ENCODE measurements at regions not wholly inside any gene's neighbourhood (a gene's known extent, or its start where the extent isn't known, plus 50 kb on each side); places are given as distances from the start of the nearest gene placed in this dataset.

DNA sequence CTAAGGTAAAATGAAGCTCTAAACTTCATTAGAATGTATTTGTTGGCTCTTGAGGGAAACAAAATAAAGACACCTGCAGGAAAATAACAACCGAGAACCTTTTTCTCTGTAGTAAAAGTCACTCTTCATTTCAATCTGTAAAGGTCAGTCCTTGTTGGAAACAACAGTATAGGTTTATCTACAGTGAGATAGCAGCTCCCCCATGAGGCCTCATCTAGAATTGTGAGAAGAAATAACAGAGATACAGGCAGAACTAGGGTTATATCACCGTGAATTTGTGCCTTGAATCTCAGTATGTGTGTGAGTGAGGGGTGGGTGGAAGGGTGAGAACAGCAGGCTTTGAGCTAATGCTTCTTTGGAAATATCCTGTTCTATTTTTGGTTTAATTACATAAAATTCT is 107.8 kb upstream of the FMR1 start:
- TF ChIP-seq, protein P1, sequence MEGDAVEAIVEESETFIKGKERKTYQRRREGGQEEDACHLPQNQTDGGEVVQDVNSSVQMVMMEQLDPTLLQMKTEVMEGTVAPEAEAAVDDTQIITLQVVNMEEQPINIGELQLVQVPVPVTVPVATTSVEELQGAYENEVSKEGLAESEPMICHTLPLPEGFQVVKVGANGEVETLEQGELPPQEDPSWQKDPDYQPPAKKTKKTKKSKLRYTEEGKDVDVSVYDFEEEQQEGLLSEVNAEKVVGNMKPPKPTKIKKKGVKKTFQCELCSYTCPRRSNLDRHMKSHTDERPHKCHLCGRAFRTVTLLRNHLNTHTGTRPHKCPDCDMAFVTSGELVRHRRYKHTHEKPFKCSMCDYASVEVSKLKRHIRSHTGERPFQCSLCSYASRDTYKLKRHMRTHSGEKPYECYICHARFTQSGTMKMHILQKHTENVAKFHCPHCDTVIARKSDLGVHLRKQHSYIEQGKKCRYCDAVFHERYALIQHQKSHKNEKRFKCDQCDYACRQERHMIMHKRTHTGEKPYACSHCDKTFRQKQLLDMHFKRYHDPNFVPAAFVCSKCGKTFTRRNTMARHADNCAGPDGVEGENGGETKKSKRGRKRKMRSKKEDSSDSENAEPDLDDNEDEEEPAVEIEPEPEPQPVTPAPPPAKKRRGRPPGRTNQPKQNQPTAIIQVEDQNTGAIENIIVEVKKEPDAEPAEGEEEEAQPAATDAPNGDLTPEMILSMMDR (IDR thresholded peaks at IDR 0.05; ENCODE audit: borderline replicate concordance, insufficient read depth, low read depth, low read length), result peak; percentile 35; the same call in 1 of the 2 replicates
- no peak overlapping the region for H3K4me3 ChIP-seq (ENCODE audit: low read depth, low read length)

DNA sequence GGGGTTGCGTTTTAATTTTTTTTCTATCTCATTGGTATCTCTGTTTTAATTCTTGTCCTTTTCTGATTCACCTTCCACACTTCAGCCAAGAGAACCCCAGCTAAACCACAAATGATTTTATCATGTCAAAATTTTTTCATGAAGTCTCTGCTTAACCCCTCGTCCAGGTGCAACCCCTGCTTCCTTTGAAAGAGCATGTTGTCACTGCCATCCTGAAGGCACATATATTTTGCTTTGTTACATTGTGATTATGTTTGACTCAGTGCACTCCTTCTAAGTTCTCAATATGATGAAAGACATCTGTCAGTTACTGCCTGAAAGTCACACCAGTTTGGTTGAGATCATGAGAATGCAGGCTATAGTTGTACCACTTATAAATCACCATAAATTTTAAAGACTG is 99.9 kb upstream of the FMR1 start:
- H3K4me3 ChIP-seq (ENCODE audit: low read depth, low read length), result no peak overlapping the region
- TF ChIP-seq, protein P1 (IDR thresholded peaks at IDR 0.05; ENCODE audit: borderline replicate concordance, insufficient read depth, low read depth, low read length), result no peak

DNA sequence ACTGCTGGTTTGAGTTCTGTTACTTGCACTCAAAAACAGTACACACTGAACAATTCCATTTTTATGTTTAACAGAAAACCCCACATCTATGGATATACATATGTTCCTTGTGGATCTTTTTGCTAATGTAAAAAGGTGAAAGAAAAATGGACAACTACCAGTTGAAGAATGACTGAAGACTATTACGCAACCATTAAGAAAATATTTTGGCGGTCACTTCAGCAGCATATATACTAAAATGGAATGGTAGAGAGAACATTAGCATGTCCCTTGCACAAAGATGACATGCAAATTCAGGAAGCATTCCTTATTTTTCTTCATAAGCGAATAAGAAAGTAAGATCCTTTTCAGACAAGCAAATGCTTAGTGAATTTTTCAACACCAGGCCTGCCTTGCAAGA is 84.6 kb upstream of the FMR1 start:
- TF ChIP-seq, protein P1 (IDR thresholded peaks at IDR 0.05; ENCODE audit: borderline replicate concordance, insufficient read depth, low read depth, low read length), result no peak
- no peak overlapping the region for H3K4me3 ChIP-seq (ENCODE audit: low read depth, low read length)

DNA sequence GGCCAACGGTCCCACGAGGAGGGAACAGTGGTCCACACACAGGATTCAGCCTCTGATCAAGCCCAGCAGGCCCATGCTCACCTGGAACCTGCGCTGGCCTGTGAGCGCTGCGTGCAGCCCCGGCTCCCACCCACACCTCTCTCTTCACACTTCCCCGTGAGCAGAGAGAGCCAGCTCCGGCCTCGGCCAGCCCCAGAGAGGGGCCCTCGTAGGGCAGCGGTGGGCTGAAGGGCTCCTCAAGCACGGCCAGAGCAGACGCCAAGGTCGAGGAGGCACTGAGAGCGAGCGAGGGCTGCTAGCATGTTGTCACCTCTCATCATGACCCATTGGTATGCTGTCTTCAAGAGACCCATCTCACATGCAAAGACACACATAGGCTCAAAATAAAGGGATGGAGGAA is 83.0 kb upstream of the FMR1 start:
- TF ChIP-seq, protein P1 (IDR thresholded peaks at IDR 0.05; ENCODE audit: borderline replicate concordance, insufficient read depth, low read depth, low read length), result no peak
- H3K4me3 ChIP-seq (ENCODE audit: low read depth, low read length), result no peak overlapping the region

DNA sequence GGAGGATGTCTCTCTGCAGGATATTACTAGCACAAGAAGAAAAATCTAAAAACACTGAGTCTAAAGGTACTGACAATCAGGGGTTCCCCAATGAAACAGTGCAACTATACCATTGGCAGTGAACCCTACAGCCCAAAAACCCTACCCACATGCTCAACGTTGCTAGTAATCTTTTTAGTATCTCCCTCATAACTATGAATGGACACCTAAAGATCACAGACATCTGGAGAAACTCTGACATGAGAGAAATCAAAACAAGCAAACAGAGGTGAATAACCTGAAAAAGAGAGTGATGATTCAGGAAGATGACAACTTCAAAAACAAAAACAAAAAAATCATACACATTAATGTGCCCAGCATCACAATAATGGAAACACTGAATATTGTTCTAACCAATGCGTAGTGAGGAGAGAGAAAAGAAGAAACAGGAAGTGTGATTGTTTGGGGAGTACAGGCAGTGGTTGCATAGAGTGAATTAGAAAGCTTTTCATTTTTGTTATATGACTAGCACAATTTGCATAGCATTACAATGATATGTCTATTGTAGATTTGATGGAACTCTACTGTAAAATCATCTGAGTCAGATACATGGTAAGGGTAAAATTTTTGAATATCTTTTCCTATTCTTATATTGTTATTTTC is 78.9 kb upstream of the FMR1 start:
- no peak overlapping the region for H3K4me3 ChIP-seq (ENCODE audit: low read depth, low read length)
- TF ChIP-seq, protein P1 (IDR thresholded peaks at IDR 0.05; ENCODE audit: borderline replicate concordance, insufficient read depth, low read depth, low read length), result no peak

DNA sequence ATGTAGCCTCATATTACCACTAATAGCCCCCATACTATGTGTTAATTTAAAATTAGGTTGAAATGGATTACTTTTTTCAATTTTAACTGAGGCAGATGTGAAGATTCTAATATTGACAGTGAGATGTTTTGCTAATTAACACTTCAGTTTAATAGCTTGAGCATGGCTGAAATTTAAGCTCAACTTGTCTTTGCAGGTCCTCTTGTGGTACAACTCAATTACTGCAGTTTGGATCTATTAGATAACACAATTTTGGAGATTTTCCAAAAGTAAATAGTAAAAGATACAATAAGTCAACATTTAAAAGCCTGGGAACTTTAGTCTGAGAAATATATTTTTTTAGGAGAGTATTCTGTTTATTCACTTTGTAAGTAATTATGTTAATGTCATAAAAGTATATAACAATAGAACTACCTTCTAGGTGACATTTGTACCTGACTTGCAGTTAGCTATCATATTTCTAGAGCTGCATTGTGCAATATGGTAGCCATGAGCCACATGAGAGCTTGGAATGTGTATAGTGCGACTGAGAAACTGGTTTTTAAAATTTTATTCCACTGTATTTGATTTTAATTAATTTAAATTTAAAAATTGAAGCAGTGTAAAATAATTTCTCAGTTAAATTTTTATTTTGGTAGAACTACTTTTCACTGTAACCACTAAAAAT is 73.1 kb upstream of the FMR1 start:
- TF ChIP-seq, protein P1 (IDR thresholded peaks at IDR 0.05; ENCODE audit: borderline replicate concordance, insufficient read depth, low read depth, low read length), result peak; percentile 10; the same call in 1 of the 2 replicates
- H3K4me3 ChIP-seq (ENCODE audit: low read depth, low read length), result no peak overlapping the region

DNA sequence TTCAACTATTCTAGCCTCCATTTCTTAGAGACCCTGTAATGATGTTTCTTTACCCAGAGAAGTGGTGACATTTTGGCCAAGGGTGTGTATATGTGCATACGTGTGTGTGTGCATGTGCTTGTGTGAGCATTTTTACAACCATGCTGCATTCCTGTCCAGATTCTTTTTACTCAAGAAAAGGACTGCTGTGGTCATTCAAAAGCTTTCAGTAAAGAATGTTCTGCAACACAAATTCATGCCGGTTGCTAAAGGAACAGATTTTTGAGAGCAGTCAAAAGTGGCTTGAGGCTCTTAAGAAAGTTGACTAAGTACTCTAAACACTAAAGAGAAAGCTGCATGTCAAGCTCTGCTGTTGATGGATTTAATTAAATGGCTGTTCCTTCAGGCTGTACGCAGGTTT is 65.0 kb upstream of the FMR1 start:
- H3K4me3 ChIP-seq (ENCODE audit: low read depth, low read length), result no peak overlapping the region
- TF ChIP-seq, protein P1 (IDR thresholded peaks at IDR 0.05; ENCODE audit: borderline replicate concordance, insufficient read depth, low read depth, low read length), result no peak

All from GM12875 (cell line).